HUES6 (cell line): ENCODE measurements at regions not wholly inside any gene's neighbourhood (a gene's known extent, or its start where the extent isn't known, plus 50 kb on each side); places are given as distances from the start of the nearest gene placed in this dataset.
"Not testable (repeated sequence)": the region's sequence is repeated elsewhere in the genome, so short reads cannot be mapped to it uniquely, and the experiment has no call there.

Source experiments
- H3K27ac ChIP-seq: 2 replicates; pipeline ENCODE4 v1.7.0; 2013; ENCODE audit warnings: low read depth, mild to moderate bottlenecking, low read length, inconsistent platforms
- H3K27me3 ChIP-seq: 2 replicates; pipeline ENCODE4 v1.6.1; 2013; ENCODE audit warnings: low read length; ENCODE audit not compliant: control insufficient read depth, insufficient read depth
- H3K36me3 ChIP-seq: 2 replicates; pipeline ENCODE4 v1.6.1; 2013; ENCODE audit warnings: low read length; ENCODE audit not compliant: control insufficient read depth, insufficient read depth
- H3K4me1 ChIP-seq: 2 replicates; pipeline ENCODE4 v1.6.1; 2013; ENCODE audit warnings: low read length; ENCODE audit not compliant: control insufficient read depth, insufficient read depth
- H3K4me3 ChIP-seq: 2 replicates; pipeline ENCODE4 v1.5.1; 2013; ENCODE audit warnings: low read depth, low read length
- H3K9ac ChIP-seq: one replicate; pipeline ENCODE4 v1.6.1; 2013; ENCODE audit warnings: mild to moderate bottlenecking, low read length
- H3K9me3 ChIP-seq: 2 replicates; pipeline ENCODE4 v1.6.1; 2013; ENCODE audit warnings: low read depth, low read length; ENCODE audit not compliant: control insufficient read depth, insufficient read depth

DNA sequence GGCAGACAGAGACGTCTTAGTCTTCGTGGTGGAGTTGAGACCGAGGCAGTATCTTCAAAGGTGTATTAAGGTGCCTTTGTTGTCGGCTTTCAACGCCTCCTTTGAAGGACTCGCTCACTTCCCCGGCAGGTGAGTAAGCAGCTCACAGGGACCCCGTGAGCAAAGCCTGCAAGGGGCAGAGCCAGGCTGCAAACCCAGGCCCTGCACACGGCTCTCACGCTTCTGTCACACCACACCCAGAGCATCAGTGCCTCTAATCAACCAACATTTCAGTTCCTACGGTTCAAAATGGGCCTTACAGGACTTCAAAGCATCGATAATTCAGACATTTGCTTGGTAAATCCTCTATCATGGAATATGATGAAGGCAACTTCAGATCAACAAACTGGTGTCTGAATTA is 64.8 kb upstream of the INSIG1 start:
- Histone ChIP-seq H3K27me3 (peaks cover 8% of the 10 kb centered on the region), H3K4me1 (peaks cover 14% of the 10 kb centered on the region; the same call in 1 of the 2 replicates), H3K4me3 (no peak overlapping the region), H3K9me3 (peaks cover 3% of the 10 kb centered on the region), H3K27ac (no peak overlapping the region), H3K9ac (no peak overlapping the region), H3K36me3 (no peaks in the 10 kb centered on the region)

- H3K36me3 ChIP-seq = no peaks in the 10 kb centered on the region
- H3K27ac ChIP-seq = no peak overlapping the region
- H3K4me3 ChIP-seq = no peak overlapping the region
- H3K4me1 ChIP-seq = peaks cover 8% of the 10 kb centered on the region; the same call in 1 of the 2 replicates
- peaks cover 9% of the 10 kb centered on the region for H3K9me3 ChIP-seq
- H3K27me3 ChIP-seq = peaks cover 6% of the 10 kb centered on the region
- H3K9ac ChIP-seq = no peak overlapping the region
These were observed 64.1 kb upstream of the INSIG1 start for GRCh38 chr7:155233311-155234157.

DNA sequence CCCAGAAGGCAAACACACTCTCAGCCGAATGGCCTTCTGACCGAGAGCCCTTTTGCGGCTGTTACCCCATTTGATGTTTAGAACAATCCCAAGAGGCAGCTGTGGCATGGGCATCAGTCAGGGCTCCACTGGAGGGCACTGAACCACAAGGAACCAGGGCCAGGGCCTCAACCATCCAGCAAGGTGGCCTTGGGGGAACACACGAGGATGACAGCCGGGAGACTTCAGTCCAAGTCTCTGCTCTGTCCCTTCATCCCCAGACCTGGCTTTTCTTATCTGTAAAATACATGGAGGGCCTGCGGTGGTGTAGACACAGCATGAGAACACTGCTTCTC is 63.6 kb upstream of the INSIG1 start:
- no peak overlapping the region for H3K9ac ChIP-seq
- H3K4me1 ChIP-seq = peaks cover 4% of the 10 kb centered on the region; the same call in 1 of the 2 replicates
- no peak overlapping the region for H3K27ac ChIP-seq
- no peak overlapping the region for H3K4me3 ChIP-seq
- H3K36me3 ChIP-seq = no peaks in the 10 kb centered on the region
- peaks cover 9% of the 10 kb centered on the region for H3K9me3 ChIP-seq
- peaks cover under 1% of the 10 kb centered on the region; the same call in 1 of the 2 replicates for H3K27me3 ChIP-seq

- Histone ChIP-seq H3K27me3 (no peaks in the 10 kb centered on the region), H3K36me3 (no peaks in the 10 kb centered on the region), H3K9me3 (peaks cover 9% of the 10 kb centered on the region), H3K9ac (no peak overlapping the region), H3K4me1 (peaks cover 3% of the 10 kb centered on the region; the same call in 1 of the 2 replicates), H3K4me3 (no peak overlapping the region), H3K27ac (no peak overlapping the region)
These were observed 62.5 kb upstream of the INSIG1 start for GRCh38 chr7:155234950-155235789.

- Histone ChIP-seq H3K9ac (no peak overlapping the region), H3K4me1 (no peaks in the 10 kb centered on the region), H3K27ac (no peak overlapping the region), H3K9me3 (peaks cover 9% of the 10 kb centered on the region), H3K27me3 (no peaks in the 10 kb centered on the region), H3K4me3 (no peak overlapping the region), H3K36me3 (no peaks in the 10 kb centered on the region)
These were observed 61.3 kb upstream of the INSIG1 start for GRCh38 chr7:155236386-155236785.

DNA sequence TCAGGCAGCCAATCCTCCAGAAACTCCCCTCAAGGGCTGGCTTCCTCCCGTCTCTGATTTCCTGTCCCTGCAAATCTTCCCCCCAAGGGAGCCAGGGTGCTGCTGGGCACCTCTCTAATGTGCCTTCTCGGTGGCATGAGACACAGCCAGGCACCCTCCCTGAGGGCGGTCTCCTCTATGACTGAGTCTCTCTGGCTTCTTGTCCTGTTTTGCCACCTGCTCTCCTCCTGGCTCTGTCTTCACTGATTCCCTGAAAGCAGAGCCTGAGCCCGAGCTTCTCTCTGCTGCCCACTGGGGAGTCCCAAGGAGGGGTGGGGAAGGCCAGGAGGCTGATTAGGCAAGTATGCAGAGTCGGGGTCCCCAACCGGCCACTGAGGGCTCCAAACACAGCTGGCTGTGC is 60.4 kb upstream of the INSIG1 start:
- H3K4me3 ChIP-seq = no peak overlapping the region
- H3K27me3 ChIP-seq = no peaks in the 10 kb centered on the region
- H3K36me3 ChIP-seq = no peaks in the 10 kb centered on the region
- peaks cover 9% of the 10 kb centered on the region for H3K9me3 ChIP-seq
- no peak overlapping the region for H3K27ac ChIP-seq
- no peak overlapping the region for H3K9ac ChIP-seq
- no peaks in the 10 kb centered on the region for H3K4me1 ChIP-seq

DNA sequence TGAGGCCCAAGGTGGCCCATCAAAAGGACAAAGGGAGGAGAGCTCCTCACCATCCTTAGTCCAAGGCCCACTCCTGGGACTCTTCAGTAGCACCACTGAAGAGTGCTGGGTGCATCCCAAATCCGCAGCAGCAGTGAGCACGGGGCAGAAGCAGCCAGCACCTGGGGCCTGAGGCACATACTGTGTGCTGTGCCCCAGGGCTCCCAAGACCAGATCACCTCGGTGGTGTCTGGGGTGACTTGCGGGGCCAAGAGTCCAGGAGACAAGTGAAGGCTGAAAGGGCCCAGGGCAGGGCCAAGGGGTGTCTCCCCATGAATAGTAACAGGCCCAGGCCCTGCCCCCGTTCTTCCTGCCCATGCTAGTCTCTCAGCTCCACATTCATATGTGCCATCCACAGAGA is 59.9 kb upstream of the INSIG1 start:
- H3K9me3 ChIP-seq = peaks cover 9% of the 10 kb centered on the region
- no peaks in the 10 kb centered on the region for H3K27me3 ChIP-seq
- no peak overlapping the region for H3K27ac ChIP-seq
- H3K9ac ChIP-seq = no peak overlapping the region
- H3K36me3 ChIP-seq = no peaks in the 10 kb centered on the region
- H3K4me3 ChIP-seq = no peak overlapping the region
- H3K4me1 ChIP-seq = no peaks in the 10 kb centered on the region

- not testable (repeated sequence) for H3K27ac ChIP-seq, H3K4me1 ChIP-seq, H3K9ac ChIP-seq, H3K36me3 ChIP-seq, H3K4me3 ChIP-seq, H3K27me3 ChIP-seq
- peaks cover 19% of the 10 kb centered on the region for H3K9me3 ChIP-seq
These were observed 58.1 kb upstream of the INSIG1 start for GRCh38 chr7:155239431-155240087.

DNA sequence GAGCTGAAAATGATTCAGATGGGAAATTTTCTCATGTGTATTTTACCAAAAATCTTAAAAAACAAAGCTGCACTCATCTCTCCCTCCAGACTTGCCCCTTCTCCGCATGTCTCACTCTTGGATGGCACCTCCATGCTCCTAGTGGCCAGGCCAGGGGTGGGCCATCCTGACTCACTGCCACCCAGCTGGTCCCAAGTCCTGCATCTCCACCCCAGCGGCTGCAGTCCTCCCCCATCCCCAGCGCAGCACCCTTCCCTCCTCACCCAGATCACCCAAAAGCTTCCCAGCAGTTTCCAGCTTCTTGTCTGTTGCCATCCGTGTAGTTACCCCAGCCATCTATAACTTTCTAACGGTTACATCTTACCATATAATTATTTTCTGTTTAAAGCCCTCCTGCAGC is 53.0 kb upstream of the INSIG1 start:
- Histone ChIP-seq H3K4me1 (no peaks in the 10 kb centered on the region), H3K36me3 (no peaks in the 10 kb centered on the region), H3K4me3 (no peak overlapping the region), H3K9ac (no peak overlapping the region), H3K9me3 (peaks cover 10% of the 10 kb centered on the region), H3K27ac (no peak overlapping the region), H3K27me3 (no peaks in the 10 kb centered on the region)

GRCh38 chr7:155247479-155248365 is 50.0 kb upstream of the INSIG1 start:
- H3K27me3 ChIP-seq = no peaks in the 10 kb centered on the region; the same call in 1 of the 2 replicates
- H3K9me3 ChIP-seq = peaks cover 10% of the 10 kb centered on the region
- H3K4me1 ChIP-seq = no peaks in the 10 kb centered on the region
- H3K36me3 ChIP-seq = no peaks in the 10 kb centered on the region
- H3K9ac ChIP-seq = no peak overlapping the region
- H3K4me3 ChIP-seq = no peak overlapping the region
- no peak overlapping the region for H3K27ac ChIP-seq
